HEK293 (cell line): ENCODE measurements at regions not wholly inside any gene's neighbourhood (a gene's known extent, or its start where the extent isn't known, plus 50 kb on each side); places are given as distances from the start of the nearest gene placed in this dataset.

Source experiments
- CTCF ChIA-PET: fragments of 350-600 bp; formaldehyde crosslinking; extraction: SDS; loops from one replicate; lab custom pipeline; 2021; ENCODE audit warnings: antibody characterized with exemption; lab: Yijun Ruan, JAX
- POLR2A ChIA-PET: fragments of 300-600 bp; formaldehyde crosslinking; extraction: SDS; loops from one replicate; lab custom pipeline; 2020; ENCODE audit warnings: antibody characterized with exemption, inconsistent platforms; lab: Yijun Ruan, JAX
- H3K27ac ChIP-seq: fragments of 200-500 bp; sonication (Bioruptor generic); 2 replicates; pipeline ENCODE4 v1.5.1; 2014; ENCODE audit warnings: low read depth, low read length, control low read depth, inconsistent platforms; ENCODE audit errors: extremely low read depth
- H3K36me3 ChIP-seq, 2 experiments: fragments of 200-500 bp in 1 of 2; sonication (Bioruptor generic) in 1 of 2; 1 replicate in 1 of 2; 2 replicates in 1 of 2; pipeline ENCODE4 v1.5.1; 2014 to 2017; ENCODE audit warnings: inconsistent platforms in 2 of 2, low read length in 2 of 2; ENCODE audit not compliant: control insufficient read depth in 2 of 2, insufficient read depth in 1 of 2
- H3K4me1 ChIP-seq: fragments of 200-500 bp; sonication (Bioruptor generic); 2 replicates; pipeline ENCODE4 v1.5.1; 2014; ENCODE audit warnings: mild to moderate bottlenecking, low read length, inconsistent platforms; ENCODE audit not compliant: control insufficient read depth, insufficient read depth
- H3K4me3 ChIP-seq: 2 replicates; pipeline ENCODE4 v1.5.1; 2011; ENCODE audit warnings: low read depth, mild to moderate bottlenecking, control low read depth, low read length, moderate library complexity
- H3K9me3 ChIP-seq: fragments of 200-500 bp; sonication (Bioruptor generic); 2 replicates; pipeline ENCODE4 v1.5.1; 2014; ENCODE audit warnings: low read depth, low read length, inconsistent platforms; ENCODE audit not compliant: control insufficient read depth, insufficient read depth
- GLIS2 ChIP-seq: fragments of 450-650 bp; formaldehyde crosslinking; IDR thresholded peaks from 2 replicates; pipeline ENCODE4 v1.5.1; 2016; ENCODE audit warnings: missing biosample characterization, missing genetic modification characterization
- KLF10 ChIP-seq: fragments of 450-650 bp; IDR thresholded peaks from 2 replicates; pipeline ENCODE4 v1.5.1; 2018; ENCODE audit warnings: missing biosample characterization, mild to moderate bottlenecking, missing genetic modification characterization
- KLF8 ChIP-seq: fragments of 450-650 bp; formaldehyde crosslinking; IDR thresholded peaks from 2 replicates; pipeline ENCODE4 v1.5.1; 2016; ENCODE audit warnings: missing biosample characterization, missing genetic modification characterization
- PRDM1 ChIP-seq: fragments of 450-650 bp; formaldehyde crosslinking; IDR thresholded peaks from 2 replicates; pipeline ENCODE4; 2016; ENCODE audit warnings: missing biosample characterization, missing genetic modification characterization
- REPIN1 ChIP-seq: fragments of 450-650 bp; formaldehyde crosslinking; IDR thresholded peaks from 2 replicates; pipeline ENCODE4 v1.5.1; 2017; ENCODE audit warnings: missing biosample characterization, missing genetic modification characterization, low read depth
- SCRT1 ChIP-seq: fragments of 450-650 bp; formaldehyde crosslinking; IDR thresholded peaks from 2 replicates; pipeline ENCODE4 v1.5.1; 2016; ENCODE audit warnings: missing biosample characterization, missing genetic modification characterization, borderline replicate concordance
- ZBTB1 ChIP-seq: fragments of 450-650 bp; formaldehyde crosslinking; IDR thresholded peaks from 2 replicates; pipeline ENCODE4 v1.5.1; 2016; ENCODE audit warnings: missing biosample characterization, missing genetic modification characterization
- ZNF184 ChIP-seq: fragments of 450-650 bp; IDR thresholded peaks from 2 replicates; pipeline ENCODE4 v1.5.1; 2018; ENCODE audit warnings: missing biosample characterization, mild to moderate bottlenecking, missing genetic modification characterization
- ZNF2 ChIP-seq: fragments of 450-650 bp; formaldehyde crosslinking; IDR thresholded peaks from 2 replicates; pipeline ENCODE4 v1.5.1; 2016; ENCODE audit warnings: missing biosample characterization, missing genetic modification characterization
- ZNF292 ChIP-seq: fragments of 450-650 bp; formaldehyde crosslinking; IDR thresholded peaks from 2 replicates; pipeline ENCODE4 v1.5.1; 2016; ENCODE audit warnings: low read depth, missing biosample characterization, missing genetic modification characterization, borderline replicate concordance
- ZNF37A ChIP-seq: fragments of 450-650 bp; IDR thresholded peaks from 2 replicates; pipeline ENCODE4 v1.5.1; 2018; ENCODE audit warnings: missing biosample characterization, missing genetic modification characterization
- ZNF544 ChIP-seq: fragments of 450-650 bp; formaldehyde crosslinking; IDR thresholded peaks from 2 replicates; pipeline ENCODE4 v1.5.0; 2017; ENCODE audit warnings: missing biosample characterization, missing genetic modification characterization
- ZNF610 ChIP-seq: fragments of 450-650 bp; formaldehyde crosslinking; IDR thresholded peaks from 2 replicates; pipeline ENCODE4 v1.5.1; 2016; ENCODE audit warnings: missing biosample characterization, missing genetic modification characterization, borderline replicate concordance
- ZNF626 ChIP-seq: fragments of 450-650 bp; sonication (Bioruptor Pico); formaldehyde crosslinking; IDR thresholded peaks from 2 replicates; pipeline ENCODE4 v1.5.1; 2018; ENCODE audit warnings: missing biosample characterization, missing genetic modification characterization, inconsistent platforms
- ZNF677 ChIP-seq: fragments of 450-650 bp; IDR thresholded peaks from 2 replicates; pipeline ENCODE4 v1.5.0; 2018; ENCODE audit warnings: missing biosample characterization, mild to moderate bottlenecking, missing genetic modification characterization, moderate library complexity
- ZNF701 ChIP-seq: fragments of 450-650 bp; formaldehyde crosslinking; IDR thresholded peaks from 2 replicates; pipeline ENCODE4 v1.5.1; 2016; ENCODE audit warnings: missing biosample characterization, missing genetic modification characterization
- ZNF837 ChIP-seq: fragments of 450-650 bp; formaldehyde crosslinking; IDR thresholded peaks from 2 replicates; pipeline ENCODE4 v1.5.1; 2016; ENCODE audit warnings: missing biosample characterization, missing genetic modification characterization
- TF ChIP-seq, protein P1 (sequence below): fragments of 450-650 bp; formaldehyde crosslinking; IDR thresholded peaks from 2 replicates; pipeline ENCODE4 v1.5.1; 2016; ENCODE audit warnings: missing biosample characterization, missing genetic modification characterization, borderline replicate concordance
- TF ChIP-seq, protein P2 (sequence below): fragments of 450-650 bp; formaldehyde crosslinking; IDR thresholded peaks from 2 replicates; pipeline ENCODE4 v1.5.1; 2017; ENCODE audit warnings: missing biosample characterization, mild to moderate bottlenecking, missing genetic modification characterization, moderate library complexity
- TF ChIP-seq, protein P3 (sequence below): fragments of 450-650 bp; formaldehyde crosslinking; IDR thresholded peaks from 2 replicates; pipeline ENCODE4 v1.5.1; 2016; ENCODE audit warnings: missing biosample characterization, missing genetic modification characterization
- TF ChIP-seq, protein P4 (sequence below): fragments of 450-650 bp; formaldehyde crosslinking; IDR thresholded peaks from 2 replicates; pipeline ENCODE4 v1.5.1; 2016; ENCODE audit warnings: missing biosample characterization, missing genetic modification characterization

DNA sequence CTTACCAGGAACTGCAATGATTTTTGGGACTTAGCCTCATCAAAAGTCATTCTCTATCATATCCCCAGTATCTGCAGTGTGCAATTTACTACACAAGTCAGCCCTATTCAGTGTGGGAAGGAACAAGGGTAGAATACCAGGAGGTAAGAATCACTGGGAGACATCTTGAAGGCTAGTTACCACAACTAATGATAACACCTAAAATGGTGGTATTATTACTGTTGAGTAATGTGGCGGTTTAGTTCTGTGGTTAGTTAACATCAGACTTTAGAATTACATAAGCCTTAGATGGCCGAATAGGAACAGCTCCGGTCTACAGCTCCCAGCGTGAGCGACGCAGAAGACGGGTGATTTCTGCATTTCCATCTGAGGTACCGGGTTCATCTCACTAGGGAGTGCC, 567.9 kb upstream of the CDH11 start (continued):
- TF ChIP-seq, protein P1, sequence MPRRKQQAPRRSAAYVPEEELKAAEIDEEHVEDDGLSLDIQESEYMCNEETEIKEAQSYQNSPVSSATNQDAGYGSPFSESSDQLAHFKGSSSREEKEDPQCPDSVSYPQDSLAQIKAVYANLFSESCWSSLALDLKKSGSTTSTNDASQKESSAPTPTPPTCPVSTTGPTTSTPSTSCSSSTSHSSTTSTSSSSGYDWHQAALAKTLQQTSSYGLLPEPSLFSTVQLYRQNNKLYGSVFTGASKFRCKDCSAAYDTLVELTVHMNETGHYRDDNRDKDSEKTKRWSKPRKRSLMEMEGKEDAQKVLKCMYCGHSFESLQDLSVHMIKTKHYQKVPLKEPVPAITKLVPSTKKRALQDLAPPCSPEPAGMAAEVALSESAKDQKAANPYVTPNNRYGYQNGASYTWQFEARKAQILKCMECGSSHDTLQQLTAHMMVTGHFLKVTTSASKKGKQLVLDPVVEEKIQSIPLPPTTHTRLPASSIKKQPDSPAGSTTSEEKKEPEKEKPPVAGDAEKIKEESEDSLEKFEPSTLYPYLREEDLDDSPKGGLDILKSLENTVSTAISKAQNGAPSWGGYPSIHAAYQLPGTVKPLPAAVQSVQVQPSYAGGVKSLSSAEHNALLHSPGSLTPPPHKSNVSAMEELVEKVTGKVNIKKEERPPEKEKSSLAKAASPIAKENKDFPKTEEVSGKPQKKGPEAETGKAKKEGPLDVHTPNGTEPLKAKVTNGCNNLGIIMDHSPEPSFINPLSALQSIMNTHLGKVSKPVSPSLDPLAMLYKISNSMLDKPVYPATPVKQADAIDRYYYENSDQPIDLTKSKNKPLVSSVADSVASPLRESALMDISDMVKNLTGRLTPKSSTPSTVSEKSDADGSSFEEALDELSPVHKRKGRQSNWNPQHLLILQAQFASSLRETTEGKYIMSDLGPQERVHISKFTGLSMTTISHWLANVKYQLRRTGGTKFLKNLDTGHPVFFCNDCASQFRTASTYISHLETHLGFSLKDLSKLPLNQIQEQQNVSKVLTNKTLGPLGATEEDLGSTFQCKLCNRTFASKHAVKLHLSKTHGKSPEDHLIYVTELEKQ (tag by site-specific recombination), result no peak
- no peak for TF ChIP-seq SCRT1
- no peak for TF ChIP-seq ZNF626
- TF ChIP-seq ZNF837 (tag by site-specific recombination), result no peak
- no peak for TF ChIP-seq KLF10
- TF ChIP-seq ZNF184 (tag by site-specific recombination), result no peak
- TF ChIP-seq, all 188 proteins: peak for 0

DNA sequence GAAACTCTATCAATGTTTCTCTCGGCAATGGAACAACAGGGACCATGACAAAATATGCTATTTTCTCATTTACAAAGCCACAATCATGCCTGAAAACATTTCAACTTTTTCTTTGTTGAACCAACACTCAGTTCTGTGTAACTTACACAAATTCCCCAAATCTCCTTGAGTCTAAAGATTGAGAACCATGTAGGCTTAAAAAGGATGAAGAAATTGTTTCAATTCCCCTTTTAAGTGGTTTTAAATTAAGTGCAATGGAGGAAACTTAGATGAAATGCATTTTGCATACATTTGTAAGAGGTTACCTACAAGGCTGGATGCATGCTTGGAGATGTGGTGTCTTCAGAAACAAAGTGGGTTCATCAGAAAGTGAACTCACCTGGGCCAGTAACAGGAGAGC, 566.4 kb upstream of the CDH11 start:
- Histone ChIP-seq H3K9me3 (no peaks in the 10 kb centered on the region), H3K27ac (no peak overlapping the region), H3K4me1 (no peaks in the 10 kb centered on the region), H3K36me3 (no peaks in the 10 kb centered on the region), H3K4me3 (no peak overlapping the region)
- ChIA-PET CTCF (no interaction called here), POLR2A (no interaction called here)
- no peak for TF ChIP-seq ZNF292 (tag by site-specific recombination)
- TF ChIP-seq GLIS2 (tag by site-specific recombination), result no peak
- TF ChIP-seq ZNF610 (tag by site-specific recombination), result no peak
- no peak for TF ChIP-seq REPIN1 (tag by site-specific recombination)
- TF ChIP-seq ZNF544 (tag by site-specific recombination), result no peak
- TF ChIP-seq ZNF37A (tag by site-specific recombination), result no peak
- no peak for TF ChIP-seq PRDM1
- TF ChIP-seq ZBTB1 (tag by site-specific recombination), result no peak
- TF ChIP-seq KLF8 (tag by site-specific recombination), result no peak
- TF ChIP-seq, protein P2, sequence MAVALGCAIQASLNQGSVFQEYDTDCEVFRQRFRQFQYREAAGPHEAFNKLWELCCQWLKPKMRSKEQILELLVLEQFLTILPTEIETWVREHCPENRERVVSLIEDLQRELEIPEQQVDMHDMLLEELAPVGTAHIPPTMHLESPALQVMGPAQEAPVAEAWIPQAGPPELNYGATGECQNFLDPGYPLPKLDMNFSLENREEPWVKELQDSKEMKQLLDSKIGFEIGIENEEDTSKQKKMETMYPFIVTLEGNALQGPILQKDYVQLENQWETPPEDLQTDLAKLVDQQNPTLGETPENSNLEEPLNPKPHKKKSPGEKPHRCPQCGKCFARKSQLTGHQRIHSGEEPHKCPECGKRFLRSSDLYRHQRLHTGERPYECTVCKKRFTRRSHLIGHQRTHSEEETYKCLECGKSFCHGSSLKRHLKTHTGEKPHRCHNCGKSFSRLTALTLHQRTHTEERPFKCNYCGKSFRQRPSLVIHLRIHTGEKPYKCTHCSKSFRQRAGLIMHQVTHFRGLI, result no peak
- TF ChIP-seq ZNF2, result no peak
- no peak for TF ChIP-seq ZNF701 (tag by site-specific recombination)
- TF ChIP-seq, protein P3, sequence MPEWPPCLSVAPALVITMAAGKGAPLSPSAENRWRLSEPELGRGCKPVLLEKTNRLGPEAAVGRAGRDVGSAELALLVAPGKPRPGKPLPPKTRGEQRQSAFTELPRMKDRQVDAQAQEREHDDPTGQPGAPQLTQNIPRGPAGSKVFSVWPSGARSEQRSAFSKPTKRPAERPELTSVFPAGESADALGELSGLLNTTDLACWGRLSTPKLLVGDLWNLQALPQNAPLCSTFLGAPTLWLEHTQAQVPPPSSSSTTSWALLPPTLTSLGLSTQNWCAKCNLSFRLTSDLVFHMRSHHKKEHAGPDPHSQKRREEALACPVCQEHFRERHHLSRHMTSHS (tag by site-specific recombination), result no peak
- TF ChIP-seq, protein P4, sequence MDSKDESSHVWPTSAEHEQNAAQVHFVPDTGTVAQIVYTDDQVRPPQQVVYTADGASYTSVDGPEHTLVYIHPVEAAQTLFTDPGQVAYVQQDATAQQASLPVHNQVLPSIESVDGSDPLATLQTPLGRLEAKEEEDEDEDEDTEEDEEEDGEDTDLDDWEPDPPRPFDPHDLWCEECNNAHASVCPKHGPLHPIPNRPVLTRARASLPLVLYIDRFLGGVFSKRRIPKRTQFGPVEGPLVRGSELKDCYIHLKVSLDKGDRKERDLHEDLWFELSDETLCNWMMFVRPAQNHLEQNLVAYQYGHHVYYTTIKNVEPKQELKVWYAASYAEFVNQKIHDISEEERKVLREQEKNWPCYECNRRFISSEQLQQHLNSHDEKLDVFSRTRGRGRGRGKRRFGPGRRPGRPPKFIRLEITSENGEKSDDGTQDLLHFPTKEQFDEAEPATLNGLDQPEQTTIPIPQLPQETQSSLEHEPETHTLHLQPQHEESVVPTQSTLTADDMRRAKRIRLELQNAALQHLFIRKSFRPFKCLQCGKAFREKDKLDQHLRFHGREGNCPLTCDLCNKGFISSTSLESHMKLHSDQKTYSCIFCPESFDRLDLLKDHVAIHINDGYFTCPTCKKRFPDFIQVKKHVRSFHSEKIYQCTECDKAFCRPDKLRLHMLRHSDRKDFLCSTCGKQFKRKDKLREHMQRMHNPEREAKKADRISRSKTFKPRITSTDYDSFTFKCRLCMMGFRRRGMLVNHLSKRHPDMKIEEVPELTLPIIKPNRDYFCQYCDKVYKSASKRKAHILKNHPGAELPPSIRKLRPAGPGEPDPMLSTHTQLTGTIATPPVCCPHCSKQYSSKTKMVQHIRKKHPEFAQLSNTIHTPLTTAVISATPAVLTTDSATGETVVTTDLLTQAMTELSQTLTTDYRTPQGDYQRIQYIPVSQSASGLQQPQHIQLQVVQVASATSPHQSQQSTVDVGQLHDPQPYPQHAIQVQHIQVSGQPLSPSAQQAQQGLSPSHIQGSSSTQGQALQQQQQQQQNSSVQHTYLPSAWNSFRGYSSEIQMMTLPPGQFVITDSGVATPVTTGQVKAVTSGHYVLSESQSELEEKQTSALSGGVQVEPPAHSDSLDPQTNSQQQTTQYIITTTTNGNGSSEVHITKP (tag by site-specific recombination), result no peak
- no peak for TF ChIP-seq ZNF677 (tag by site-specific recombination)
